Caco-2 (cell line): ENCODE measurements at regions not wholly inside any gene's neighbourhood (a gene's known extent, or its start where the extent isn't known, plus 50 kb on each side); places are given as distances from the start of the nearest gene placed in this dataset.

Experiments
- BruUV-seq: library from RNA; stranded (reverse); fragments of 400-500 nt; replicated peaks from 2 replicates; lab custom pipeline; 2021; lab: Mats Ljungman, UMichigan
- CTCF ChIA-PET: fragments of 300-600 bp; sonication (Branson Sonifier 250); formaldehyde crosslinking; loops from one replicate; lab custom pipeline; 2022; ENCODE audit warnings: antibody characterized with exemption; lab: Charles Lee
- POLR2A ChIA-PET: fragments of 300-600 bp; sonication (Branson Sonifier 250); formaldehyde crosslinking; loops from one replicate; lab custom pipeline; 2022; ENCODE audit warnings: antibody characterized with exemption; lab: Charles Lee
- DNase-seq, 2 experiments: peaks; one replicate each; pipeline versions ENCODE4 v3.0.0 to v3.0.0-alpha.2; 2020 to 2022
- H3K27me3 ChIP-seq: replicated peaks from 2 replicates; pipeline ENCODE4 v1.6.0; 2011; ENCODE audit warnings: low read length; ENCODE audit not compliant: control insufficient read depth, insufficient read depth
- H3K36me3 ChIP-seq: 2 replicates; pipeline ENCODE4 v1.5.1; 2011; ENCODE audit warnings: low read length; ENCODE audit not compliant: control insufficient read depth, insufficient read depth
- H3K4me1 ChIP-seq: fragments of 250-450 bp; sonication (Bioruptor Pico); 2 replicates; pipeline ENCODE4 v1.5.1; 2020; ENCODE audit warnings: mild to moderate bottlenecking
- H3K4me3 ChIP-seq: 2 replicates; pipeline ENCODE4 v1.5.1; 2011; ENCODE audit warnings: low read depth, mild to moderate bottlenecking, control low read depth, low read length
- H3K9me3 ChIP-seq: fragments of 250-450 bp; sonication (Bioruptor Pico); 2 replicates; pipeline ENCODE4 v1.5.1; 2020; ENCODE audit warnings: mild to moderate bottlenecking, moderate library complexity
- H3K27ac Mint-ChIP-seq: one replicate; pipeline ENCODE4 v1.8.0; 2022; ENCODE audit warnings: mixed read lengths; ENCODE audit not compliant: unreplicated experiment
- H3K27me3 Mint-ChIP-seq: one replicate; pipeline ENCODE4 v1.8.0; 2022; ENCODE audit warnings: mixed read lengths; ENCODE audit not compliant: insufficient read depth, unreplicated experiment
- H3K36me3 Mint-ChIP-seq: one replicate; pipeline ENCODE4 v1.8.0; 2022; ENCODE audit warnings: mild to moderate bottlenecking, mixed read lengths; ENCODE audit not compliant: insufficient read depth, unreplicated experiment
- H3K4me1 Mint-ChIP-seq: one replicate; pipeline ENCODE4 v1.8.0; 2022; ENCODE audit warnings: low read depth, mixed read lengths; ENCODE audit not compliant: unreplicated experiment
- H3K4me3 Mint-ChIP-seq: one replicate; pipeline ENCODE4 v1.8.0; 2022; ENCODE audit warnings: mild to moderate bottlenecking, moderate library complexity, mixed read lengths; ENCODE audit not compliant: unreplicated experiment
- H3K9me3 Mint-ChIP-seq: one replicate; pipeline ENCODE4 v1.8.0; 2022; ENCODE audit warnings: mixed read lengths; ENCODE audit not compliant: unreplicated experiment
- intact Hi-C: fragments of 100-400 bp; cut with micrococcal nuclease; formaldehyde crosslinking; loops from one replicate; pipeline ENCODE4 v1.10.0; 2022; ENCODE audit not compliant: unreplicated experiment
- TF ChIP-seq, protein P1 (sequence below), 2 experiments: fragments of 200-600 bp in 1 of 2; IDR thresholded peaks; 1 replicate in 1 of 2; 2 replicates in 1 of 2; pipeline versions ENCODE4 v1.5.1 to v1.8.0; 2011 to 2022; ENCODE audit warnings: antibody characterized with exemption in 1 of 2, control low read depth in 1 of 2, inconsistent platforms in 1 of 2, low read depth in 1 of 2, low read length in 1 of 2, mild to moderate bottlenecking in 1 of 2, moderate library complexity in 1 of 2; ENCODE audit not compliant: insufficient read depth in 1 of 2, severe bottlenecking in 1 of 2, unreplicated experiment in 1 of 2

DNA sequence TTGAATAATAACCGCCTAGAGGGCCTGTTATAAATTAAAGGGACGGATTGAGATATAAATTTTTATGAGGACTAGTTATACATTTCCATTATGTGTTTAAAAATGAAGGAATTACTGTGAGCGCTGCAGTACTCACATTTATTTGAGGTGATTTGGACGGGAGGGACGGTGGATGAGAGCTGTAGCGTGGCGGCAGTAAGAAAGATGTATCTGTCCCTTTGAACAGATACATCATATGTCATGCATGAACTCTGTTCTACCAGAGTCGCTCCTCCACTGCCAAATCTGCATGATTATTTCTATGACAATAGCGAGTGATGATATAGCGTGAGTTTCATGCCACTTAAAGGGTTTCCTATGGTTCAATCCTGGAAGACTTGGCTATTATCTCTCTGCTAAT lies 538.8 kb downstream of the MCTP2 start:
- ChIA-PET POLR2A (no interaction called here), CTCF (no interaction called here)
- no peaks in the 10 kb centered on the region for H3K36me3 Mint-ChIP-seq
- Histone ChIP-seq H3K4me3 (no peak overlapping the region), H3K4me1 (no peaks in the 10 kb centered on the region), H3K36me3 (no peaks in the 10 kb centered on the region), H3K9me3 (no peaks in the 10 kb centered on the region), H3K27me3 (no peaks in the 10 kb centered on the region)
- H3K4me1 Mint-ChIP-seq, result no peaks in the 10 kb centered on the region
- no peaks in the 10 kb centered on the region for H3K9me3 Mint-ChIP-seq
- TF ChIP-seq, protein P1, sequence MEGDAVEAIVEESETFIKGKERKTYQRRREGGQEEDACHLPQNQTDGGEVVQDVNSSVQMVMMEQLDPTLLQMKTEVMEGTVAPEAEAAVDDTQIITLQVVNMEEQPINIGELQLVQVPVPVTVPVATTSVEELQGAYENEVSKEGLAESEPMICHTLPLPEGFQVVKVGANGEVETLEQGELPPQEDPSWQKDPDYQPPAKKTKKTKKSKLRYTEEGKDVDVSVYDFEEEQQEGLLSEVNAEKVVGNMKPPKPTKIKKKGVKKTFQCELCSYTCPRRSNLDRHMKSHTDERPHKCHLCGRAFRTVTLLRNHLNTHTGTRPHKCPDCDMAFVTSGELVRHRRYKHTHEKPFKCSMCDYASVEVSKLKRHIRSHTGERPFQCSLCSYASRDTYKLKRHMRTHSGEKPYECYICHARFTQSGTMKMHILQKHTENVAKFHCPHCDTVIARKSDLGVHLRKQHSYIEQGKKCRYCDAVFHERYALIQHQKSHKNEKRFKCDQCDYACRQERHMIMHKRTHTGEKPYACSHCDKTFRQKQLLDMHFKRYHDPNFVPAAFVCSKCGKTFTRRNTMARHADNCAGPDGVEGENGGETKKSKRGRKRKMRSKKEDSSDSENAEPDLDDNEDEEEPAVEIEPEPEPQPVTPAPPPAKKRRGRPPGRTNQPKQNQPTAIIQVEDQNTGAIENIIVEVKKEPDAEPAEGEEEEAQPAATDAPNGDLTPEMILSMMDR (IDR thresholded peaks at IDR 0.05; ENCODE audit: insufficient read depth in 1 of 2, low read depth in 1 of 2, low read length in 1 of 2, severe bottlenecking in 1 of 2, unreplicated experiment in 1 of 2), result no peak
- no peak overlapping the region for H3K4me3 Mint-ChIP-seq
- H3K27me3 Mint-ChIP-seq, result peaks cover 7% of the 10 kb centered on the region
- intact Hi-C loops, result no loop called here
- H3K27ac Mint-ChIP-seq, result no peak overlapping the region
- BruUV-seq, result no TSS peak
- DNase-seq, result no peak

DNA sequence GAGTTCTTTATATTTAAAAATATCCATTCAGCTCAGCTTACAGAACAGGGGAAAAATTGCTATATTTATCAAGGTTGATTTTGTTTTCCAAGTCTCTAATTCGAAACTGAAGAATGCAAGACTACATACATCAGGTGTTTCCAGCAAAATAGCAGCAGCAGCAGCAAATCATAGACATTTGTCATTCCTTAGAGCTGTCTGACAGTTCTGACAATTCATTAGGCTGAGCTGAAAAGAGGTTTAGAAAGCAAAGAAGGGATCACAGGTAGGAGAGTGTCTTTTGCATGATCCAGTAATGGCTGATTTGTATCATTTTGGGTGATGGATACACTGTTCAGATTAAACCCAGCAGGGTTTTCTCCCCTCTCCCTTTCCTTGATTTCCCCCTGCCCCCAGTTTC lies 545.7 kb downstream of the MCTP2 start:
- intact Hi-C loops, result no loop called here
- Histone ChIP-seq H3K4me3 (no peak overlapping the region), H3K36me3 (no peaks in the 10 kb centered on the region), H3K27me3 (no peaks in the 10 kb centered on the region), H3K9me3 (no peaks in the 10 kb centered on the region), H3K4me1 (no peaks in the 10 kb centered on the region)
- Mint-ChIP-seq H3K4me1 (no peaks in the 10 kb centered on the region), H3K9me3 (no peaks in the 10 kb centered on the region), H3K36me3 (no peaks in the 10 kb centered on the region), H3K27me3 (peaks cover 3% of the 10 kb centered on the region), H3K4me3 (no peak overlapping the region), H3K27ac (no peak overlapping the region)
- TF ChIP-seq, protein P1 (IDR thresholded peaks at IDR 0.05; ENCODE audit: insufficient read depth in 1 of 2, low read depth in 1 of 2, low read length in 1 of 2, severe bottlenecking in 1 of 2, unreplicated experiment in 1 of 2), result no peak
- ChIA-PET CTCF (interaction anchor here (0.6 kb wide), 1 partner anchor 21 kb away, joined by 3 read pairs; no protein-coding TSS in a partner anchor), POLR2A (no interaction called here)
- no peak for DNase-seq
- BruUV-seq, result no TSS peak

DNA sequence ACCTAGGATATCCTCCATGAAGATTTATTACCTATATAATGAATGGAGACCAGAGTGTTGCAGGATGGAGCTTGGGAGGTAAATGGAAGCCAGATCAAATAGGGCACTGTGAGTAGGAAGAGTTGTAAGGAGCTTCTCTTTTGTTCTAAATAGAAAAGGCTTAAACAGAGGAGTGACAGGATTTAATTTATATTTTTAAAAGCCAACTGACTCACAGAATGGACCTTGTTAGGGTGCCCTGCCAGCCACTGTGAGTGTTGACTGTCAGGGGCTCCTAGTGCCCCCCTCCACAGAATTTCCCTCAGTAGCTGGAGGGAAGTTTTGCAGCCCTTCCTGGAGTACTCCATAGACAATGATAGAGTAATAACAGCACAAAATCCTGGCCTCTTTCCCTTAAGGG lies 547.5 kb downstream of the MCTP2 start:
- Mint-ChIP-seq H3K9me3 (no peaks in the 10 kb centered on the region), H3K4me3 (no peak overlapping the region), H3K36me3 (no peaks in the 10 kb centered on the region), H3K27ac (no peak overlapping the region), H3K27me3 (peaks cover 3% of the 10 kb centered on the region), H3K4me1 (no peaks in the 10 kb centered on the region)
- intact Hi-C loops, result no loop called here
- Histone ChIP-seq H3K4me1 (no peaks in the 10 kb centered on the region), H3K9me3 (no peaks in the 10 kb centered on the region), H3K4me3 (no peak overlapping the region), H3K27me3 (no peaks in the 10 kb centered on the region), H3K36me3 (no peaks in the 10 kb centered on the region)
- DNase-seq, result no peak
- TF ChIP-seq, protein P1 (IDR thresholded peaks at IDR 0.05; ENCODE audit: insufficient read depth in 1 of 2, low read depth in 1 of 2, low read length in 1 of 2, severe bottlenecking in 1 of 2, unreplicated experiment in 1 of 2), result no peak
- no TSS peak for BruUV-seq
- ChIA-PET CTCF (no interaction called here), POLR2A (no interaction called here)
